ENCODE measurements at regions not wholly inside any gene's neighbourhood (a gene's known extent, or its start where the extent isn't known, plus 50 kb on each side); places are given as distances from the start of the nearest gene placed in this dataset.

DNA sequence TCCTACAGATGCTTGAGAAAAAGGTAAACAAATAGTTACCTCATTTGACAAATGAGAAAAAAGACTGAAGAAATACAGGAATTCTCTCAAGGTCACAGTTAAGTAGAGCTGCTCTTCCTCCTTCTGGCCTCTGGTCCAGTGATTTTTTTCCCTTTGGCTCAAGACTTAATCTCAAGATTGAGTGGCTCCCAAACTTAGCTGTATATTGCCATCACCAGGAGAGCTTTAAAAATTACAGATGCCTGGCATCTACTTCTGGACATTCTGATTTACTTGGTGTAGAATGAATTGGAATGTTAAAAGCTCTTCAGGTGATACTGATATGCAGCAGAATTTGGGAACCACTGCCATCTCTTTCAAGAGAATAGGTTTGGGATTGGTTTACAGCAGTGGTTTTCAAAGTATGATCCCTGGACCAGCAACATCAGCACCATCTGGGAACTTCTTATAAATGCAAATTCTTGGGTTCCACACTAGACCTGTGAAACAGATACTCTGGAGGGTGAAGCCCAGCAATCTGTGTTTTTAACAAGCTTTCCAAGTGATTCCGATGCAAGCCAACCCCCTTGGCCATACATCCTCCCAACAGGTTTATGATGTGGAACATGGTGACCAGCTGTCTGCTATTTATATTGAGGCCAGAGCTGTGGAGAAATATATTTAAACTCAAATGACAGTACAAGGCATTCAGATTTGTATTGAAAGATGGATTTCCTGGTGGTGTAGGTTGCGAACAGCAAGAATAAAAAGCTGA lies 333.0 kb upstream of the RARB start:
- no peak for DNase-seq (ENCODE audit: low read depth in 2 of 2)

DNA sequence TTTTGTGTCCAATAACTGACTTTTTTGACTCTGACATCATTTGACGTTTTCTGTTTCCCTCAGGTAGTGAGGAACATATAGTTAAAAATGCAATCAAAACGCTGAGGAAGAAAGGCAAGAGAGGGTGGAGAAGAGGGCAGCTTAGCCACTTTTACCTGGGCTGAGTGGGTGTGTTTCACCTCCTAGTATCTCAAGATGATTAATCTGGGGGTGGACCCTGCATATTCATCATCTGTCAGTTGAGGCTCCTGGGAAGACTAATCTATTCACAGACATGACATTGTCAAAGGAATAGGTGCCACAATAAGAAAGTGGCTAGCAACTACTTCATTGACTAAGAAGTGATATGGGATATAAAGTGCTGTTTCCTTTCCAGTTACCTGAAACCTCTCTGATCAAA lies 331.5 kb upstream of the RARB start:
- no peak for DNase-seq (ENCODE audit: low read depth in 2 of 2)

DNA sequence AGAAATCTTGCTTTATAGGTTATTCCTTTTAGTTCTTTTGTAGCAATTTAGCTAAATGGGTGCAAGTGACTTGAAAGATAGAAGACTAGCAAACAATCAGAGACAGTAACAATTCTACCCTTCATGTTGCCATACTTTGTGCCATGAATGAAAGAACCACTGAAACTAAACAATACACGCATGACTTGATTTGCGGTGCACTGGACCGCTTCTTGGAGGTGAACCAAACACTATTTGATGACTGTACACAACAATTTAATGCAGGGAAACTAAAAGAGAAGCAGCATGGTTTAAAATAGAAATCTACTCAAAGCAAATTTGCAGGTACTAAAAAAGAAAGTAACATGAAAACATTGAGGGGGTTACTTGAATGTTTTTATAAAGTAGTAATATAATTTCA lies 331.0 kb upstream of the RARB start:
- DNase-seq (ENCODE audit: low read depth in 2 of 2) = no peak

DNA sequence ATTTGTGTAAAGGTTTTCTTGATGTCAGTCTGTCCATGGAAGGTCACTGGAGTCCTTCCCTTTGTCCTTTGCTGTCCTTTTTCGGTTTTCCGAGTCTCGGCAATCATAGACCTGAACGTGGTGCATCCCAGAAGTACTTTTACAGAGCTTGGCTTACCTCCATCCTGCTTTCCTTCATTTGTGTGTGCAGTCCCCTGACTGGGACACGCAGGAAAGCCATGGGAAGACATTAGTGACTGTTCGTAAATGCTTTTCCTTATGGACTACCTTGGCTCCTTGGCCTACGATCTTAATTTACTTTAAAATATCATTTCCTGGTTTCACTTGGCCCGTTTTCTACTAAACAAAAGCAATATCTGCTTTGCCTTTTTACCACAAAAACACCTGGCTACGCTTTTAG lies 328.4 kb upstream of the RARB start:
- DNase-seq (ENCODE audit: low read depth in 2 of 2) = no peak

DNA sequence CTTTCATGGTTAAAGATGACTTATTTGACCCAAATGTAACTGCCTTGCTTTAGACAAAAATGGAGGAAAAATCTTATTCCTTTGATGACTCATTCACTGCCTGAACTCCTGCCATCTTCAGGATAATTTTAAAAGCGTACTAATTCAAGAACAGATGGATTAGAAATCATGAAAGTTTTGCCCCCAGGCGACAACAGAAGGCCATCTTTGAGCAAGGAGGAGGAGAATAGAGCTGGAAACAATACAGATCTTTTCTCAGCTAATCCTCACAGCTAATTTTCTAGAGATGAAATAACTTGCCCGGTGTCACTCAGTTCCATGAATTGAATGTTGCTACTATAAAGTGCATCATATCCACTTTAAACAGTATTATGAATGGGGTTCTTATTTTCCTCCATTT lies 324.7 kb upstream of the RARB start:
- no peak for DNase-seq (ENCODE audit: low read depth in 2 of 2)

DNA sequence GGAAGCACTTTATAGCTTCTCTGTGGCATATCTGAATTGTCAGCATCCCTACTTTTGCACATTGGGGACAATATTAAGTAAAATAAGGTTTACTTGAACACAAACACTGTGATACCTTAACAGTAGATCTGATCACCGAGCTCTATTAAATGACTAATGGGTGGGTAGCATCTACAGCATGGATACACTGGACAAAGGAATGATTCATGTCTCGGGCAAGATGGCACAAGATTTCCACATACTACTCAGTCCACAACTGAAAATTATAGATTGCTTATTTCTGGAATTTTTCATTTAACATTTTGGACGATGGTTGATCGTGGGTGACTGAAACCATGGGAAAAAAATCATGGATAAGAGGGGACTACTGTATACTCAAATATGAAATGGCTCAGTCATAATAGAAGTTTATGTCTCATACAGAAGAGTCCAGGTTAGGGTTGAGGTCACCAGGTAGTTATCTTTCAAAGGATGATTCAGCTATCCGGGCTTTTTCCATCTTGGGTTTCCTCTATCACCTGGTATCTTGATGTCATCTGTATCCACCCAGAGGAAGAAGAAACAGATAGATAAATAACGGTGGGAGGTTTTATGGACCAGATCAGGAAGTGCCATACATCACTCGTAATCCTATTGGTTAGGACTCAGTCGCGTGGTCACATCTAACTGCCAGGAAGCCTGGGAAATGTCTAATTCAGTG lies 320.0 kb upstream of the RARB start:
- no peak for DNase-seq (ENCODE audit: low read depth in 2 of 2)

DNA sequence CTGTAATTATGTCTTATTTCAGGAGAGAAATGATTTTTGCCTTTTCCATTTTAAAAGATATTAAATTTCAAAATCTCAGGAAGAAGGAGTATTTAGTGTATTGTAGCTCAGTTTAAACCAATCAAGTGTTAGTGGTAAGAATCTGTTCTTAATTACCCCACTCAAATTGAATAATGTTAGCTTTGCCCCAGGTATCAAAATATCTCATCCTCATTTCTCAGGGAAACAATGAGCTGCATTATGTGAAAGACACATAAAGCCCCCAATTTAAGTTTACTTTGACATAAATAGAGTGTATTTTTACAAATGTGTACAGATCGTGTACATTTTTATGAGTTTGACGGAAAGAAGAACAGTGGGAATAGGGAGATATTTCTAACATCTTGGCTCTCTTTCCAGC lies 317.4 kb upstream of the RARB start:
- no peak for DNase-seq (ENCODE audit: low read depth in 2 of 2)

DNA sequence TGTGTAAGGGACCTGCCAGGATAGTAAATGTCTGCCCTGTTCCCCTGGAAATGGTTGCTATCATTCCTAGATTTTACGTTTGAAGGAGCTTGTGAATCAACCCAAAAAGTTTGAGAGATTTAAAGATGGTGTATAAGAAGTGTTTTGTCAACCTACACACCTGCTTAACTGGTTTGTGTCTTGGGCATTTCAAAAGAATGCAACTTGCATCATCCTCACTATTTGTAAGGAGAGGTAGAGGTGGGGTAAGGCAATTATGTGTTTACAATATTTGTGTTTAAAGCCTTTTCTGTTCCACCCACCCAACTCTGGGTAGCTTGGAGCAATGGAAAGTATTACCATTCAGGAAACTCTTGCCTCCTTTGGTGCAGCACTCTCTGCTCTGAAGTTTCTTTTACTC lies 314.2 kb upstream of the RARB start:
- no peak for DNase-seq (ENCODE audit: low read depth in 2 of 2)

DNA sequence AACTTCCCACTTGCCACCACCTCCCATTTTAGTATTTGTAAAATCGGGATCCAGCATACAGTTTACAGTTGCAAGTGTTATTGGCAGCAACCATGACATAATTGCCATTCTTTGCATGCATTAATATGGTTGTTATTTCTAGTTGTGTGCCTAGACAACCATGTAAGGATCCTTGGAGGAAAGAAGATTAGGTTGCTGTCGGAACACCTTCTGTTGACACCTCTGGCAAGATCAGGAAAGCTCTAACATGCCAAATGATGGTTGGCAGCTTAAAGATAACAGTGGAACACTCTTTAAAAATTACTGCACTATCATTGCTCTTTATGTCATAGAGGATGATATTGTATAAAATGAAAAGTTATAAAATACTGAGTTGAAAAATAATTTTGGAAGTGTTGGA lies 313.5 kb upstream of the RARB start:
- DNase-seq (ENCODE audit: low read depth in 2 of 2) = no peak

DNA sequence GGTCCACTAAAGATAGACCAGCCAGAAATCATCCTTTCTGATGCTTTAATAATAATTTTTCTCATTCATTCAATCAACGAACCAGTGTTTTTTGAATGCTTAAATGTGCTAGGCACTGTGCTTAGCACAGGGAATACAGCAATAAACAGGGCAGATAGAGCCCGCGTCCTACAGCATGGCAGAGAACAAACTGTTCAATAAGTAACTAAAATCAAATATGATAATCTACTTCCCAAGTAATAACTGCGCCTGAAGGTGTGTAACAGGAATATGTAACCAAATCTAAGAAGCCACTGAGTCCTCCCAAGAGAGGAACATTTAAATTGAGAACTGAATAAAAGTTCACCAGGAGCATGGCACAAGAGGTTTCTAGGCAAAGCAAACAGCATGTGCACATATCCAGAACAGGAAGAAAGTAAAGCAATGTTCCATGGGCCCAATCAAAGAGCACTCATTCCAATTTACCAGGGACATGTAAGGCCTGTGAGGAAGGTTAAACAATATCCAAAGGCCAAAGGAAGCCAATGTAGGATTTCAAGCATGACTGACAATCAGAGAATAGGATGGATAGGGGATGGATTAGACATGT lies 311.0 kb upstream of the RARB start:
- DNase-seq (ENCODE audit: low read depth in 2 of 2) = no peak

DNA sequence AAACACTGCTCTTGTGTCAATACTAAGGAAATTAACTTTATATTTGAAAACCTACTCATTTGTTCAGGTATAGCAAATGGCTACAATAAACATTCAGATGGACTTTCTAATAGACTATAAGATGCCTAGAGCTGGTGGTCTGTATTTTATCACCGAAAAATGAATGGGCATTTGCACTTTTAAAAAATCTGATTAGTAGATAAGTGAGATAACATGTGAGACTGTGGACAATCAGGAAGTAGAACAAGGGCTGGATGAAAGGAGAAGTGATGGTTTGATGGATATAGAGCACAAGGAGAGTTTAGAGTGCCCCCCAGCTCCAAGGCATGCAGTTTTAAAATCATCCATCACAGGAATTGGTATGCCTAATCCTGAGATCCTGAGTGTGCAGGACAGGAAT lies 308.4 kb upstream of the RARB start:
- DNase-seq (ENCODE audit: low read depth in 2 of 2) = no peak

DNA sequence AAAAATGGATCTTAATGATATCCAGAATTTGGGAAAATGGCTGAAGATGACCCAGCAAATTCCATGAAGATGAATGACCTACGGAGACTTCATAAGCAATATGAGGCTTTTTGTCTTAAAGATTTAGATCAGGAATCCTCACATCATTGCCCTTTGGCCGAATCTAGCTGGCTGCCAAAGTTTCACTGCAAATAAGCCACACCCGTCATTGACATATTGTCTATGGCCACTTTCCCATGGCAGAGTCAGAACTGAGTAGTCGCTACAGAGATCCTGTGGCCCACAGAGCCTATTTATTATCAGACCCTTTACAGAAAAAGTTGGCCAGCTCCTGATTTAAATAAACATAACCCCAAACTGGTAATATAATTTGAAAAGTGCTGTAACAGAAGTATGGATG lies 307.4 kb upstream of the RARB start:
- DNase-seq (ENCODE audit: low read depth in 2 of 2) = no peak

DNA sequence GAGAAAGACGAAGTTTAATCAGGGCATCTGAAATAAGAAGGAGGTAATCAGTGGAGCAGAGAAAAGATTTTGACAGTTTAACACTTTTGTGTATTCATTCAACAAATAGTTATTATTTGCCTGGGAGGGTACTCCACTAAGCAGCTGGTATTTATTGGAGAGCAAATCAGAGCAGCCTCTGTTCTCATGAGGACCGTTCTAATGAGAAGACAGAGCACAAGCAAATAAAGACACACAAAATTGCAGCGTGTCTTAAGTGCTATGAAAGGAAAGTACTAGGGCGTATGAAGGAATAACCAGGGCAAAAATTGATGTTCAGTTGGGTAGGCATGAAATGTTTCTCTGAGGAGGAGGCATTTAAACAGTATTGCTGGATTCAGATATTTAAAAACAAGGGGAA lies 302.9 kb upstream of the RARB start:
- DNase-seq (ENCODE audit: low read depth in 2 of 2) = no peak

DNA sequence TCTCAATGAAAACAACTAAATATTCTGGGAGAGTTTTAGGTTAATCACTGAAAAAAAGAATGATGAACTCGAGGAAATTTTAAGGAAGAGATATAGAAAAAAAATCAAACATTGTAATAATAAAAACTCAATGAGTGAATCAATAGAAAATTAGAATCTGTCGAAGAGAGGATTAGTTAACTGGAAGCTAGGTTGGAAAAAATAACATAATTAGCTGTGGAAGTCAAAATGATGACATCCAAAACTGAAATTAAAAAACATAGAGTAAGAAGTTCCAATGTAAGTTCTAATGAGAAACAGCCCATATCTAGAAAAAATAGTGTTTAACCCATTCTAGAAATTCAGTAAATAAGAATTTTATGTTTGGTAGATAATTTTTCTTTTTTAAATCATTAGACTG lies 299.3 kb upstream of the RARB start:
- DNase-seq (ENCODE audit: low read depth in 2 of 2) = no peak

DNA sequence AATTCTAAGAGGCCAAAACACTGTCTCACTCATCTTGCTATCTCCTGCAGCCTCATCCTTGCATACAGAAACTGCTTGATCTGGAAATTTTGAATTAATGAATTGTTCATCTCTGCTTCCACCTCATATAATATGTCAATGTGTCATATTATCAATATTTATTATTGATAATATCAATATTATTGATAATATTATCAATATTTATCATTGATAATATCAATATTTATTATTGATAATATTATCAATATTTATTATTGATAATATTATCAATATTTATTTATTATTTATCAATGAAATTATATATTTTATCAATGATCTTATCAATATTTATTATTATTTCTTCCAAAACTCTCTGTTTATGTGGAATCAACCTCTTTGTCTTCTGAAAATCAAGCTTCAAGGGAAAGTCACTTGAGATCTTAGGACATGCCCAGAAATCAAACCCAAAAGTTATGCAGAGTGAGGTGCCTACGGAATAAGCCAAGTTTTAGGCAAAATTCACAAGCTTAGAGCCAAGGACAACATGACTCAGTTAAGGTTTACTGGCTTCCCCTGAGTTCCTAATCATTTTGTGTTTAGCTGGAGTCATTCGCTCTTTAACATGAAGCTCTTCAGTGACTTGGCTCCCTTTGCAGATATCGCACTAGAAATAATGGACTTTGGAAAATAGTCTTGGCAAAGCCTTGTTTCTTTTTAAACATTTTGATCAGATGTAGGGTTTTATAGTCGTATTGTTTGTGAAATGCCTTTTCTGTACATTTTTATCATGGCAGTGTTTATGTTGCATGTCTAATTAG lies 297.1 kb upstream of the RARB start:
- no peak for DNase-seq (ENCODE audit: low read depth in 2 of 2)

DNA sequence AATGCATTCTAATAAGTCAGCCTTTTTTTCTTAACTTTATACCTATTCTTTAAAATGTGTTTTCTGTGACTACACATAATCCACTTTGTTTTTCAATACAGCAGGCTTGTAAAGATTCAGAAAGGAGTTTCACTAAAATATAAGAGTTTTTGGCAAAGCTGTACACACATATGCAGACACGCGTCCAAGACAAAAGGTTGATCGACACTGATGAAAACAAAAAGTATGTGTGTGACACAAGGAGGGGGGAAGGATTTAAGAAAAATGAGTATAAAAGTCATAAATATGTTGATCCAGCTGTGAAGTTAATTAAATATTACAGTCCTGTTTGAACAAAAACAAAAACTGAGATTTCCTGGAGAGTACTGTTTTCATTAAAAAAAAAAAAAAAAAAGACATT lies 294.5 kb upstream of the RARB start:
- DNase-seq (ENCODE audit: low read depth in 2 of 2) = no peak

DNA sequence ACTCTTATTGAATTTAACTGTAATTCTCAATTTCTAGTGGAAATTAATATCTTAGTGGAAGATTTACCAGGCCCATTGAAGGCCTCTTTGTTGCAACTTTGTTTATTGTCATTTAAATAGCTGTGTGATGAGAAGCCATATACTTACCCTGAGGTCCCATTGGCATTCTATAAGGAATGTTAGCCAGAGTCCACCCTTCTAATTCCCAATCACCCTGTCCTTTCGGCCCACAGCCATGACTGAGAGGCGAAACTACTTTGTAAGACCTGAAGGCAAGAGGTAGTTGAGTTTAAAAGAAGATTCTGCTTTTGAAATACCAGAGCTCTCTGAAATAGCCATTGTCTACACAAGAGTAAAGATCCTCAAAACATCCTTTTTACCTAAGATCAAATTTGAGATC lies 290.5 kb upstream of the RARB start:
- DNase-seq (ENCODE audit: low read depth in 2 of 2) = no peak

DNA sequence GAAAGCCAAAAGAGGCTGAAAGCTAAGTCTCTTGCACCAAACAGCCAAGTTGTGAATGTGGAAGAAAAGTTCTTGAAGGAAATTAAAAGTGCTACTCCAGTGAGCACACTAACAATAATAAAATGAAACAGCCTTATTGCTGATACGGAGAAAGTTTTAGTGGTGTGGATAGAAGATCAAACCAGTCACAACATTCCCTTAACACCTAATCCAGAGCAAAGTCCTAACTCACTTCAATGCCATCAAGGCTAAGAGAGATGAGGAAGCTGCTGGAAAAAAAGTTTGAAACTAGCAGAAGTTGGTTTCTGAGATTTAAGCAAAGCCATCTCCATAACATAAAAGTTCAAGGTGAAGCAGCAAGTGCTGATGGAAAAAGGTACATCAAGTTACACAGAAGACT lies 288.8 kb upstream of the RARB start:
- DNase-seq (ENCODE audit: low read depth in 2 of 2) = no peak

DNA sequence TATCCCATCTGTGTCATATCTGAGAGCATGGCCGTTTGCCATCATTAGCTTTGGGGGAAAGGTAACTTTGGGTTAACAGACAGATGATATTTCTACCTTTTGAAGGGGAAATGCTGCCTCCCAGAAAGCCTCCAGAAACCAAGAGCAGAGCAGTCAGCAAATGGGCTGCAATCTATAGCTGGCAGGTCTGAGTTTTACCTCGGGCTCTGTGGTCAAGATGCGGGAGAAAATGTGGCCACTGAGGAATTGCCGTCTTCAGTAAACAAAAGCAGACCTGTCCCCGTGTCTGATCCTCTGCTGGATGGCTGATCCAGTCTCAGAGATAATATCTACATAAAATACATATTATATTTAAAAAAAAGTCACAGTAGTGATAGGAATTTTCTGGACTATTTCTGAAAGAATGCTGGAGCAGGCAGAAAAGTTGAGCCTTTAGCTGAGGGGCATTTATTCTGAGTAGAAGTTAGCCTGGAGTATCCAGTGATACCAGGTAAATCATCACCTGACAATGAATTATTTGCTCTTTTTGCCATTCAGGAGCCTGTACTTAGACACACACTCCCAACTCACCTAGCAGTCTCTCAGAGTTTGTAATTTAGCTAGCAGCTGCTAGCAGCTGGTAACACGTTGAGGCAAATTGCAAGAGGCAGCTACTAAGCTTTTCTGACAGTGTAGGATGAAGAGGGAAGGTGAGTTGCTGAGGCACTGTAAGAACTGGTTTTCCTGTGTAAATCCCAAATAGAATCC lies 285.3 kb upstream of the RARB start:
- DNase-seq (ENCODE audit: low read depth in 2 of 2) = no peak

DNA sequence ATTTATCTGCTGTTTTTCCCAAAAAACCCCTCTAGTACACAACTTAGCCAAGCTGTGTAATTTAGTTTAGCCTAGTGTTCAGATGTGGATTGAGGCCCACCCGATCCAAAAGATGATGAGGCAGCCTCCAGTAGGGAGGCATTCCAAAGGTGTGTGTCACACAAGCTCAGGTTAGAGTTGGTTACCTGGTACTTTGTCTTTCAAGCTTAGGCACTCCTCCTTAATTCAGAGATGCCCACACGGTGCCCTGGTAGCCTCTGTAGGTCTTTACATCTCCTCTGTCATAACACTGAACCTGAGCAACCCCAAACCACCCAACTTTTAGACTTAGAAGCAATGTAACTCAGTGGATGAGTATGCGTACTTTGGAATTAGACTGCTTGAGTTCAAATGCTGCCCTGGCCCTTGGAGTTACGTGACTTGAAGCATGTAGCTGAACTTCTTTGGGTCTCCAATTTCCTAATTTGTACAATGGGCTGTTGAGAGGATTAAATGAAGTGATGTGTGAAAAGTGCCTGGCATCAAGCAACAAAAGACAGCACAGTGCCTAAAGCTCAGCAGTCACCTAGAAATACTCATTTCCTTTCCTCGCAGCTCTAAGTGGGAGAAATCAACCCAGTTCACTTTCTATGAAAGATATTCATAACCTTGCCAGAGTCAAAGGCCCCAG lies 284.6 kb upstream of the RARB start:
- DNase-seq (ENCODE audit: low read depth in 2 of 2) = no peak

DNA sequence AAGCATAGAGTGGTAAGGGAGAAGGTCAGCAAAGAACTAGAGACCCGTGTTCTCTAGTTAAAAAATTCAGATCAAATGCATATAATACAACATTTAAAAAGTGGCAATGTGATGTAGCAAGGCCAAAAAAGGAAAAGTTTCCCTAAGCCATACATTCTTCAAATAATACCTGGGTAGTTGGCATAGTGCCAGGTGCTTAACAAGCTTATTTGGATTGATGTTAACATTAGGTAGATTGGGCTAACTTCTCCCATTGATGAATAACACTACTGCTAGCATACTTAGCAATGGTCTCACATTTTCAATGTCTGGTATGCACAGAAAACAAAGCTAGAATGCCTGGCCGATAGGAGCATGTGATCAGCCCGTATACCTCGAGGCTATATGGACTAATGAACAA lies 283.6 kb upstream of the RARB start:
- DNase-seq (ENCODE audit: low read depth in 2 of 2) = no peak
